ENCODE measurements at regions not wholly inside any gene's neighbourhood (a gene's known extent, or its start where the extent isn't known, plus 50 kb on each side); places are given as distances from the start of the nearest gene placed in this dataset.

DNA sequence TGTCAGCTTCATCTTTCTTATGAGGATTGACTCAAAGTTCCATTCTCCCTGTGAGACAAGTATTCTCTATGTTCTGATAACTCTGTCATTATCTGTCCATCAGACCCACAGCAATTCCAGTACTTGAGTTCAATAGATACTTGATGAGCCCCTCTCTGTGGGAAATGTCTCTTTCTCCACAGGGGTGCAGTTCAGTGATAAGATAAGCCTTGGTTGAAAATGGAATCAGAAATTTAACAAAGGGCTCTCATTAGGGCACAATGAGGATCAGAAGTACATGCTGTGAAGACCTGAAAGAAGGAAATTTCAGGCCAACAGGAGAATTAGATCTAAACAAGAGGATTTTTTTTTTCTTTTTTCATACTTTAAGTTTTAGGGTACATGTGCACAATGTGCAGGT is 737.3 kb downstream of the MTRR start:
- TF ChIP-seq POLR2A (IDR thresholded peaks at IDR 0.05; ENCODE audit: low read length) (no peak), GATA1 (IDR thresholded peaks at IDR 0.05; ENCODE audit: low read depth, low read length) (no peak)
